Progenitor cell of endocrine pancreas (in vitro differentiated cells): ENCODE measurements at regions not wholly inside any gene's neighbourhood (a gene's known extent, or its start where the extent isn't known, plus 50 kb on each side); places are given as distances from the start of the nearest gene placed in this dataset.

Experiments used
- DNase-seq: peaks from one replicate; pipeline ENCODE4 v3.0.0; 2021; ENCODE audit warnings: low spot score; ENCODE audit not compliant: unreplicated experiment
- H3K27ac Mint-ChIP-seq: 2 replicates; pipeline ENCODE4 v1.8.0; 2021; ENCODE audit warnings: mild to moderate bottlenecking, moderate library complexity, mixed read lengths
- H3K27me3 Mint-ChIP-seq: 2 replicates; pipeline ENCODE4 v1.8.0; 2021; ENCODE audit warnings: mixed read lengths
- H3K36me3 Mint-ChIP-seq: 2 replicates; pipeline ENCODE4 v1.8.0; 2022; ENCODE audit warnings: mixed read lengths; ENCODE audit not compliant: insufficient read depth
- H3K4me1 Mint-ChIP-seq: 2 replicates; pipeline ENCODE4 v1.8.0; 2021; ENCODE audit warnings: low read depth, mixed read lengths
- H3K4me3 Mint-ChIP-seq: 2 replicates; pipeline ENCODE4 v1.8.0; 2021; ENCODE audit warnings: low read depth, mild to moderate bottlenecking, moderate library complexity, mixed read lengths
- H3K9me3 Mint-ChIP-seq: 2 replicates; pipeline ENCODE4 v1.8.0; 2021; ENCODE audit warnings: low read depth, mixed read lengths
- CTCF ChIP-seq: fragments of 200-600 bp; sonication (generic); IDR thresholded peaks from one replicate; pipeline ENCODE4 v1.5.0; 2021; ENCODE audit warnings: antibody characterized with exemption, mild to moderate bottlenecking; ENCODE audit not compliant: unreplicated experiment

- TF ChIP-seq CTCF: no peak
- no peaks in the 10 kb centered on the region for H3K27me3 Mint-ChIP-seq
- no peak for DNase-seq
- no peak overlapping the region for H3K27ac Mint-ChIP-seq
- H3K36me3 Mint-ChIP-seq: no peaks in the 10 kb centered on the region
- H3K9me3 Mint-ChIP-seq: no peaks in the 10 kb centered on the region
- peaks cover 7% of the 10 kb centered on the region for H3K4me1 Mint-ChIP-seq
- H3K4me3 Mint-ChIP-seq: no peak overlapping the region
These were observed 54.1 kb upstream of the LRIG2 start for GRCh38 chr1:113018911-113019310.

- peaks cover 10% of the 10 kb centered on the region for H3K4me1 Mint-ChIP-seq
- H3K36me3 Mint-ChIP-seq: no peaks in the 10 kb centered on the region
- no peaks in the 10 kb centered on the region for H3K27me3 Mint-ChIP-seq
- DNase-seq: no peak
- H3K9me3 Mint-ChIP-seq: no peaks in the 10 kb centered on the region
- H3K27ac Mint-ChIP-seq: peak overlapping the region; percentile 25
- TF ChIP-seq CTCF: no peak
- H3K4me3 Mint-ChIP-seq: no peak overlapping the region
These were observed 51.4 kb upstream of the LRIG2 start for GRCh38 chr1:113021430-113022085.
